Lower leg skin (tissue), 3 donors: ENCODE measurements at regions not wholly inside any gene's neighbourhood (a gene's known extent, or its start where the extent isn't known, plus 50 kb on each side); places are given as distances from the start of the nearest gene placed in this dataset.

Experiments
- CTCF ChIP-seq, 3 donors: fragments of 450-650 bp; IDR thresholded peaks; one replicate each; pipeline ENCODE4 v1.5.1; 2016; ENCODE audit warnings: antibody characterized with exemption in 3 of 3, mild to moderate bottlenecking in 3 of 3, moderate library complexity in 2 of 3
- POLR2A ChIP-seq, 2 donors: fragments of 450-650 bp; IDR thresholded peaks; one replicate each; pipeline ENCODE4 v1.6.1; 2016 to 2017; ENCODE audit warnings: antibody characterized with exemption in 2 of 2, mild to moderate bottlenecking in 1 of 2, moderate library complexity in 1 of 2

GRCh38 chr12:59122784-59123183 lies 202.5 kb upstream of the LRIG3 start:
- TF ChIP-seq CTCF (IDR thresholded peaks at IDR 0.05) (no peak), POLR2A (IDR thresholded peaks at IDR 0.05) (no peak)
